ENCODE measurements at regions not wholly inside any gene's neighbourhood (a gene's known extent, or its start where the extent isn't known, plus 50 kb on each side); places are given as distances from the start of the nearest gene placed in this dataset.
"Not testable (repeated sequence)": the region's sequence is repeated elsewhere in the genome, so short reads cannot be mapped to it uniquely, and the experiment has no call there.

GRCh38 chr12:128091951-128092382 is 175.0 kb upstream of the TMEM132C start:
- no peak for DNase-seq (ENCODE audit: low read depth in 1 of 2, low spot score in 1 of 2)

GRCh38 chr12:128098730-128099129 is 168.2 kb upstream of the TMEM132C start:
- DNase-seq (ENCODE audit: low read depth in 1 of 2, low spot score in 1 of 2) = no peak

- DNase-seq (ENCODE audit: low read depth in 1 of 2, low spot score in 1 of 2) = no peak
These were observed 163.8 kb upstream of the TMEM132C start for GRCh38 chr12:128103152-128103551.

- DNase-seq (ENCODE audit: low read depth in 1 of 2, low spot score in 1 of 2) = no peak
These were observed 157.7 kb upstream of the TMEM132C start for GRCh38 chr12:128109236-128109635.

GRCh38 chr12:128109636-128110035 is 157.3 kb upstream of the TMEM132C start:
- no peak for DNase-seq (ENCODE audit: low read depth in 1 of 2, low spot score in 1 of 2)

- no peak for DNase-seq (ENCODE audit: low read depth in 1 of 2, low spot score in 1 of 2)
These were observed 155.6 kb upstream of the TMEM132C start for GRCh38 chr12:128111333-128111732.

- no peak for DNase-seq (ENCODE audit: low read depth in 1 of 2, low spot score in 1 of 2)
These were observed 155.0 kb upstream of the TMEM132C start for GRCh38 chr12:128111951-128112350.

- not testable (repeated sequence) for DNase-seq (ENCODE audit: low read depth in 1 of 2, low spot score in 1 of 2)
These were observed 153.7 kb upstream of the TMEM132C start for GRCh38 chr12:128113250-128113649.

- DNase-seq (ENCODE audit: low read depth in 1 of 2, low spot score in 1 of 2) = no peak
These were observed 152.5 kb upstream of the TMEM132C start for GRCh38 chr12:128114485-128114884.

- no peak for DNase-seq (ENCODE audit: low read depth in 1 of 2, low spot score in 1 of 2)
These were observed 150.4 kb upstream of the TMEM132C start for GRCh38 chr12:128116537-128116936.

GRCh38 chr12:128120035-128120434 is 146.9 kb upstream of the TMEM132C start:
- no peak for DNase-seq (ENCODE audit: low read depth in 1 of 2, low spot score in 1 of 2)

- DNase-seq (ENCODE audit: low read depth in 1 of 2, low spot score in 1 of 2) = no peak
These were observed 145.5 kb upstream of the TMEM132C start for GRCh38 chr12:128121424-128121823.

- DNase-seq (ENCODE audit: low read depth in 1 of 2, low spot score in 1 of 2) = no peak
These were observed 143.9 kb upstream of the TMEM132C start for GRCh38 chr12:128123096-128123495.

GRCh38 chr12:128131955-128132354 is 135.0 kb upstream of the TMEM132C start:
- DNase-seq (ENCODE audit: low read depth in 1 of 2, low spot score in 1 of 2) = no peak

- no peak for DNase-seq (ENCODE audit: low read depth in 1 of 2, low spot score in 1 of 2)
These were observed 133.5 kb upstream of the TMEM132C start for GRCh38 chr12:128133321-128134073.

GRCh38 chr12:128137140-128137539 is 129.8 kb upstream of the TMEM132C start:
- DNase-seq (ENCODE audit: low read depth in 1 of 2, low spot score in 1 of 2) = no peak

- DNase-seq (ENCODE audit: low read depth in 1 of 2, low spot score in 1 of 2) = no peak
These were observed 128.8 kb upstream of the TMEM132C start for GRCh38 chr12:128138125-128138524.

- no peak for DNase-seq (ENCODE audit: low read depth in 1 of 2, low spot score in 1 of 2)
These were observed 126.4 kb upstream of the TMEM132C start for GRCh38 chr12:128140551-128140950.

GRCh38 chr12:128150961-128151360 is 116.0 kb upstream of the TMEM132C start:
- no peak for DNase-seq (ENCODE audit: low read depth in 1 of 2, low spot score in 1 of 2)

- DNase-seq (ENCODE audit: low read depth in 1 of 2, low spot score in 1 of 2) = no peak
These were observed 111.4 kb upstream of the TMEM132C start for GRCh38 chr12:128155571-128155970.

- DNase-seq (ENCODE audit: low read depth in 1 of 2, low spot score in 1 of 2) = no peak
These were observed 103.9 kb upstream of the TMEM132C start for GRCh38 chr12:128163086-128163485.

- DNase-seq (ENCODE audit: low read depth in 1 of 2, low spot score in 1 of 2) = no peak
These were observed 102.4 kb upstream of the TMEM132C start for GRCh38 chr12:128164533-128164932.

GRCh38 chr12:128165387-128165786 is 101.6 kb upstream of the TMEM132C start:
- DNase-seq (ENCODE audit: low read depth in 1 of 2, low spot score in 1 of 2) = no peak
